GM12872 (cell line): ENCODE measurements at regions not wholly inside any gene's neighbourhood (a gene's known extent, or its start where the extent isn't known, plus 50 kb on each side); places are given as distances from the start of the nearest gene placed in this dataset.

Experiments
- TF ChIP-seq, protein P1 (sequence below): IDR thresholded peaks from 3 replicates; pipeline ENCODE4 v1.5.1; 2011; ENCODE audit warnings: low read depth, mild to moderate bottlenecking, low read length, moderate library complexity; ENCODE audit not compliant: insufficient read depth

DNA sequence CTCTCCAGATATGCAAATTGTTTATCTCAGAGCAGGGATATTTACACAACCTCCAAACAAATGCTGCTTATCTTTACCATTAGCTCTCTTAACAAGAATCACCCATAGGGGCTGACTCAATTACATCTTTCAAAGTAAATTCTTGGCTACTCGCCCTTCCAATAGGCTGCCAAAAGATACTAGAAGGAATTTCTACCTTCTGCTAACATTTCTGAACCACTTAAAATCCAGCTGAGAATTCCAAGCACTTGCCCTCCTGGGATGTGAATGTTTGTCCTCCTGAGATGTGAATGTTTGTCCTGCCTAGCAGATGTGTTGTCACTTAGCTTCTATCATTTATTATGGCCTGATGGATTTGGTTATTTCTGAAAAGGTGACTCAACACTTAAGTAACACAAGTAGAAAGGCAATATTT is 388.0 kb downstream of the GJA1 start:
- TF ChIP-seq, protein P1, sequence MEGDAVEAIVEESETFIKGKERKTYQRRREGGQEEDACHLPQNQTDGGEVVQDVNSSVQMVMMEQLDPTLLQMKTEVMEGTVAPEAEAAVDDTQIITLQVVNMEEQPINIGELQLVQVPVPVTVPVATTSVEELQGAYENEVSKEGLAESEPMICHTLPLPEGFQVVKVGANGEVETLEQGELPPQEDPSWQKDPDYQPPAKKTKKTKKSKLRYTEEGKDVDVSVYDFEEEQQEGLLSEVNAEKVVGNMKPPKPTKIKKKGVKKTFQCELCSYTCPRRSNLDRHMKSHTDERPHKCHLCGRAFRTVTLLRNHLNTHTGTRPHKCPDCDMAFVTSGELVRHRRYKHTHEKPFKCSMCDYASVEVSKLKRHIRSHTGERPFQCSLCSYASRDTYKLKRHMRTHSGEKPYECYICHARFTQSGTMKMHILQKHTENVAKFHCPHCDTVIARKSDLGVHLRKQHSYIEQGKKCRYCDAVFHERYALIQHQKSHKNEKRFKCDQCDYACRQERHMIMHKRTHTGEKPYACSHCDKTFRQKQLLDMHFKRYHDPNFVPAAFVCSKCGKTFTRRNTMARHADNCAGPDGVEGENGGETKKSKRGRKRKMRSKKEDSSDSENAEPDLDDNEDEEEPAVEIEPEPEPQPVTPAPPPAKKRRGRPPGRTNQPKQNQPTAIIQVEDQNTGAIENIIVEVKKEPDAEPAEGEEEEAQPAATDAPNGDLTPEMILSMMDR: no peak

DNA sequence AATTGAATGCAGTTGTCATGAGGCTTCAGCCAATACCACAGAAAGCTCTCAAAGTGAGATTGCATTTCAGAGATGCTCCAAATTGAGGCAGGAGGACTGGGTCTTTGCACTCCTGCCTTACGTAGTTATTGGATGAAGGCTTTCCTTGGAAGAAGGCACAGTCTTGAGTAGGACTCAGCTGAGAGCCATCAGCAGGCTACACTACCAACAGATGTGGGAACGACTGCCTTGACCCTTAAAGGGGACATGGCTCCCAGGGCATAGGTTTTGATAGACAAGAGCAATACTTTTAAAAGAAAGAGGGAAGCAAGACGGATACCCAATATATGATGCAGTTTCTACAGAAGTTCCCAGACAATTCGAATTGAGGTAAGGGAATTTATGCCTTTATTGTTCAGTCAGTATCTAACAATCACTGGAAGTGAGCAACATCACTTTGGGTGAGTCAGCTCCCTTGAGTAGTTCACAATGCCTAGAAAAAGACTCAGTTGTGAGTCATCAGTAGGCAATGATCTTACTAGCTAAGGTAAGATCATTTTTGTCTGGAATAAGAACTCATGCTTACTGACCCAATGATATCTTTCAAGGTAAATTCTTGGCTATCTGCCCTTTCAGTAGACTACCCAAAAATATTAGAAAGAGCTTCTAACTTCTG is 390.8 kb downstream of the GJA1 start:
- TF ChIP-seq, protein P1: no peak

DNA sequence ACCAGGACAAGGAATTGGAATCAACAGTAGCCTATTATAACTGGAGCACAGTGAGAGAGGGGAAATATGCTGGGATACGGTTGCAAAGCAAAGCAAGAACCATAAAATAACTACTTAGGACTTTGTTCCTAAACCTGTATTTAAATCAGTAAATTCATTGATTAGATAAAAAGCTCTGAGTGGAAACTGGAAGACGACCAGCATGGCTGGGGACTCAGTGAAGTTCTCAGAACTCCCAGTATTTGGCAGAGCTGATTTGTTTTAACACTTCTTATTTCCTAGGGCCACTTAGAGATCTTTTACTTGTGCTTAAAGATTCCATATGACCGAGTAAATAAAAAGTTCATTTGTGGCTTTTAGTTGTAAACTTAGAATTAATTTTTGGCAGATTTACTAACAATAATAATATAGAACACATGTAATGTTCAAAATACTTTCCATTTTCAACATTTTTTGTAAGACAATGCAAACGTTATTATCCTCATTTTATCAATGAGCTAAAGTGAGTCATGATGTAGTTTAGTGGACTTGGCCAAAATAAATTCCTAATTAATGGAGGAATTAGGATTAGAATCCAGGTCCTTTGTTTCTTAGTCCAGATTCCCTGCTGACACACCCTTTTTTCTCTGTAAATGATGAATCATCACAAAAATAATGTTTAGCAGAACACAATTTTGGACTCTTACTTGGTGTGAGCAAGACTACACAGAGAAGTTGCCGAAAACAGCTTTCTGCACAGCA is 392.9 kb downstream of the GJA1 start:
- TF ChIP-seq, protein P1: no peak

DNA sequence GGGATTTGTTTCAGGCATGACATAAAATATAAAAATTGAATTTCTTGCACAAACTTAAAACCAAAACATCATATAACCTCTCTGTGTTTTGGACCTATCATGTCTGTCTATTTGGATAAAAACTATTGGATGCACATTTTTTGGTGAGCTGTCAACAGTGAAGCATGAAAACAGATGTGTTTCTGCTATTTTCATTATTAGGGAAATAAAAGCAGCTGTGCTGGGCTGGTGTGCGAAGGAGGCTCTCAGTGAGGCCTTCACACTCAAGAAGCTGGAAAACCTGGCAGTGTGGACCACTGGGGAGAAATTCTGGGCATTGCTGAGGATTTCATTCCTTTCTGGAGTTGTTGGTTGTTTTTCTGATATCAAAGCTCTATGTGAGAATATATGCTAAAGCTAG is 395.3 kb downstream of the GJA1 start:
- TF ChIP-seq, protein P1: no peak

DNA sequence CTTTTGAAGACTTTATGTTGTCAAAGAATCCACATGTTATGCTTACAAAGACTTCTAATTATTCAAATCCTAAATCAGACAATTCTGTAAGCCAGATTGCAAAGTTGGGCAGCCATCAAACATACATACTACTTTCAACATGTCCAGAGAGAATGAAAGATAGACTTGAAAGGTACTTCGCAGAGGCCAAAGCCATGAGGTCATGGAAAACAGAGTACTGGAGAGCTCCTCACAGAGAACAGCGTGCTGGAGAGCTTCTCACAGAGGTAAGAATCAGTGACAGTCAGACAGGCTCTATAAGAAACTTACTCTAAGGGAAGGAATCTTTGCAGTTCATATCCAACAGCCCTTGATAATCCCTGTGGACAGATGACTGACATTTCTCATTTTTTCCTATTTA is 400.2 kb downstream of the GJA1 start:
- TF ChIP-seq, protein P1: no peak

DNA sequence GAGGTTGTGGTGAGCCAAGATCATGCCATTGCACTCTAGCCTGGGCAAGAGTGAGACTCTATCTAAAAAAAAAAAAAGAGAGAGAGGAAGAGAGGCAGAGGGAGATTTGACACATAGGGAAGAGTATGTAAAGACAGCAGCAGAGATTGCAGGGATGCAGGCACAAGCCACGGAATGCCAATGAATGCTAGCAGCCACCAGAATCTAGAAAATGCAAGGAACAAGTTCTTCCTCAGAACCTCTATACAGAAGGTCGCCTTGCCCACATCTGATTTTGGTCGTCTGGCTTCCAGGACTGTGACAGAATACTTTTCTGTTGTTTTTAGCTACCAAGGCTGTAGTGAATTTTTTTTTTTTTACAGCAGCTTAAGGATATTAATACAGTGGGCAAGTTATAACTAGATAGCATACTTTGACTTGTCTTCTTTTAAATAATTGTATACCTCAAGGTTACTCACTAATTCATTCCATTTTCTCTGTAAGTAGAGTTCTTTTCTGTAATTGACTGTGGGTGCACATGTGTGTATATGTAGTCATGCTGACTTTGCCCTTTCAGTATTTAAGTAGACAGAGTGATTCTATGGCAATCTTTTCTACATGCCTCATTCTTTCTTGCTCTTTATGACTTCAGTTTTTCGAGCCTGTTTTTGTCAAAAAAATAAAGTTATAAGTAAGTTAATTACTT is 402.2 kb downstream of the GJA1 start:
- TF ChIP-seq, protein P1: no peak

DNA sequence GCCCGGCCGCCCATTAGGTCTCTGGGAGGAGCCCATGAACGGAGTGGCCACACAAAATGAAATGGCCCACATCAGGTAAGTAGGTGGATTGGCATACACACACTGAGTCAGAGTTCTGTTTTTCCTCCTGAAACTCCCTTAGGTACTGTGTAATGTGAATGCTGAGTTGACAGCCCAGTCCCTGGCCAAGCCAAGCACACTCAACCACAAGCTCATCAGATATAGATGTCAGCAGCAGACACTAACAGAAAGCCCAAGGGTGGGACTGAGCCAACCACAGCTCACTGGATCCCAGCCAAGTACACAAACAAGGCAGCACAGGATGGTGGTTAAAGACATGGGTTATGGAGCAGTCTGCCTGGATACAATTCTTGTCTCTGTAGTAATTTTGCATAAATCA is 403.4 kb downstream of the GJA1 start:
- TF ChIP-seq, protein P1: no peak
